A549 (cell line): ENCODE measurements at regions not wholly inside any gene's neighbourhood (a gene's known extent, or its start where the extent isn't known, plus 50 kb on each side); places are given as distances from the start of the nearest gene placed in this dataset.

Experiments used
- ATAC-seq, 2 experiments: fragments of 200-7000 bp in 1 of 2; fragments of >200 bp in 1 of 2; cut with Nextera tagmentation in 1 of 2; cut with Tn5 transposase in 1 of 2; 3 replicates each; pipeline versions ENCODE4 v1.8.0 to v1.9.1; 2018 to 2020; ENCODE audit warnings: mild to moderate bottlenecking in 1 of 2, moderate library complexity in 1 of 2
- CTCF ChIA-PET: fragments of 300-600 bp; sonication (Branson Sonifier 250); formaldehyde crosslinking; extraction: SDS; loops from one replicate; lab custom pipeline; 2021; ENCODE audit warnings: antibody characterized with exemption, inconsistent platforms; lab: Yijun Ruan, JAX
- POLR2A ChIA-PET: fragments of 350-600 bp; formaldehyde crosslinking; extraction: SDS; loops from one replicate; lab custom pipeline; 2021; ENCODE audit warnings: antibody characterized with exemption, inconsistent platforms; lab: Yijun Ruan, JAX
- DNase-seq, 2 experiments: peaks; one replicate each; pipeline versions ENCODE4 v3.0.0 to v3.0.0-alpha.2; 2011 to 2016; ENCODE audit warnings: low read depth in 1 of 2, low spot score in 1 of 2
- FAIRE-seq: peaks from 2 replicates; lab custom pipeline; 2011; peaks lifted over from hg19 to GRCh38; lab: Jason Lieb, UNC
- H3K27ac ChIP-seq, 2 experiments: fragments of >200 bp; sonication (Bioruptor Twin); formaldehyde crosslinking; 3 replicates each; pipeline ENCODE4 v1.5.1; 2016 to 2017
- H3K4me1 ChIP-seq: fragments of >200 bp; sonication (Bioruptor Twin); formaldehyde crosslinking; 3 replicates; pipeline ENCODE4 v1.6.1; 2016
- H3K4me2 ChIP-seq: fragments of >200 bp; sonication (Bioruptor Twin); formaldehyde crosslinking; 3 replicates; pipeline ENCODE4 v1.6.1; 2016
- H3K4me3 ChIP-seq: fragments of >200 bp; sonication (Bioruptor Twin); formaldehyde crosslinking; 3 replicates; pipeline ENCODE4 v1.5.1; 2016
- H3K9me3 ChIP-seq: fragments of >200 bp; sonication (Bioruptor Twin); formaldehyde crosslinking; 3 replicates; pipeline ENCODE4 v1.6.1; 2016
- ATOH8 ChIP-seq: fragments of 250-450 bp; sonication (Bioruptor Pico); IDR thresholded peaks from 2 replicates; pipeline ENCODE4 v1.5.0; 2020; ENCODE audit warnings: low read depth, mild to moderate bottlenecking, moderate library complexity
- BHLHE40 ChIP-seq: IDR thresholded peaks from 2 replicates; pipeline ENCODE4 v1.6.1; 2012; ENCODE audit warnings: low read depth, low read length, inconsistent platforms
- EHMT2 ChIP-seq: fragments of 200-600 bp; sonication (generic); IDR thresholded peaks from 2 replicates; pipeline ENCODE4 v1.6.1; 2016; ENCODE audit warnings: antibody characterized with exemption, low read depth, mild to moderate bottlenecking, moderate library complexity
- FOSL2 ChIP-seq, 2 experiments: fragments of 450-650 bp in 1 of 2; fragments of >200 bp in 1 of 2; sonication (Bioruptor Twin) in 1 of 2; formaldehyde crosslinking; IDR thresholded peaks; 2 replicates each; pipeline versions ENCODE4 v1.5.0 to v1.6.1; 2016 to 2020; ENCODE audit warnings: mild to moderate bottlenecking in 1 of 2, moderate library complexity in 1 of 2
- HEYL ChIP-seq: fragments of 250-450 bp; sonication (Bioruptor Pico); IDR thresholded peaks from 2 replicates; pipeline ENCODE4 v1.8.0; 2021; ENCODE audit warnings: mild to moderate bottlenecking, moderate library complexity
- KDM1A ChIP-seq: fragments of 200-600 bp; sonication (generic); IDR thresholded peaks from 2 replicates; pipeline ENCODE4 v1.6.1; 2016; ENCODE audit warnings: low read depth, mild to moderate bottlenecking
- MAX ChIP-seq: IDR thresholded peaks from 2 replicates; pipeline ENCODE4 v1.6.1; 2012
- MYC ChIP-seq: IDR thresholded peaks from 2 replicates; pipeline ENCODE4 v1.6.1; 2012; ENCODE audit warnings: mild to moderate bottlenecking, inconsistent platforms, low read length, improper control_type of control experiment, borderline replicate concordance
- NFE2L2 ChIP-seq: fragments of 150-350 bp; conservative IDR thresholded peaks from 2 replicates; pipeline ENCODE4 v1.6.1; 2014; ENCODE audit warnings: low read length
- RAD21 ChIP-seq, 2 experiments: fragments of >200 bp in 1 of 2; sonication (Bioruptor Twin) in 1 of 2; formaldehyde crosslinking in 1 of 2; IDR thresholded peaks in 1 of 2; conservative IDR thresholded peaks in 1 of 2; 2 replicates in 1 of 2; 3 replicates in 1 of 2; pipeline ENCODE4 v1.6.1; 2012 to 2018; ENCODE audit warnings: inconsistent platforms in 1 of 2
- RARB ChIP-seq: fragments of 250-450 bp; sonication (Bioruptor Pico); IDR thresholded peaks from 2 replicates; pipeline ENCODE4 v1.8.0; 2021; ENCODE audit warnings: mild to moderate bottlenecking, moderate library complexity
- RCOR1 ChIP-seq: fragments of 150-350 bp; IDR thresholded peaks from 2 replicates; pipeline ENCODE4 v1.6.1; 2014; ENCODE audit warnings: antibody characterized with exemption, low read length, low read depth
- REST ChIP-seq: fragments of 200-600 bp; sonication (generic); IDR thresholded peaks from 2 replicates; pipeline ENCODE4 v1.6.1; 2016; ENCODE audit warnings: antibody characterized with exemption, mild to moderate bottlenecking, moderate library complexity
- RNF2 ChIP-seq: fragments of 200-600 bp; sonication (generic); IDR thresholded peaks from 2 replicates; pipeline ENCODE4 v1.6.1; 2016; ENCODE audit warnings: low read depth, mild to moderate bottlenecking, antibody characterized with exemption, moderate library complexity, borderline replicate concordance
- SMC3 ChIP-seq: fragments of >200 bp; sonication (Bioruptor Twin); formaldehyde crosslinking; IDR thresholded peaks from 3 replicates; pipeline ENCODE4 v1.6.1; 2018; ENCODE audit warnings: inconsistent platforms
- SREBF2 ChIP-seq: fragments of 450-650 bp; IDR thresholded peaks from 2 replicates; pipeline ENCODE4 v1.6.1; 2014; ENCODE audit warnings: mild to moderate bottlenecking, moderate library complexity
- TP53 ChIP-seq: fragments of 250-450 bp; sonication (Bioruptor Pico); IDR thresholded peaks from 2 replicates; pipeline ENCODE4 v1.5.0; 2021; ENCODE audit warnings: mild to moderate bottlenecking, moderate library complexity
- ZC3H11A ChIP-seq: fragments of 450-650 bp; IDR thresholded peaks from 2 replicates; pipeline ENCODE4 v1.6.1; 2014; ENCODE audit warnings: antibody characterized with exemption, mild to moderate bottlenecking
- ZFP36 ChIP-seq: fragments of 450-650 bp; IDR thresholded peaks from 2 replicates; pipeline ENCODE4 v1.6.1; 2014; ENCODE audit warnings: borderline replicate concordance; ENCODE audit not compliant: partially characterized antibody
- ZNF302 ChIP-seq: fragments of 250-450 bp; sonication (Bioruptor Pico); IDR thresholded peaks from 2 replicates; pipeline ENCODE4 v1.9.0; 2021; ENCODE audit warnings: inconsistent platforms, mild to moderate bottlenecking, moderate library complexity
- ZSCAN20 ChIP-seq: fragments of 250-450 bp; sonication (Bioruptor Pico); IDR thresholded peaks from 2 replicates; pipeline ENCODE4 v1.8.0; 2022; ENCODE audit warnings: mild to moderate bottlenecking, moderate library complexity
- WGBS: methylation state at CpG from one replicate; pipeline ENCODE4 v1.1.6; 2017; ENCODE audit errors: missing lambda C conversion rate; 5-methylcytosine and 5-hydroxymethylcytosine counted together
- TF ChIP-seq, protein P1 (sequence below): IDR thresholded peaks from 2 replicates; pipeline ENCODE4 v1.6.1; 2012; ENCODE audit warnings: low read depth, borderline replicate concordance

GRCh38 chr1:118304722-118305359 lies 119.8 kb upstream of the SPAG17 start:
- ATAC-seq, result no peak
- no peak for FAIRE-seq
- TF ChIP-seq RAD21 (conservative IDR thresholded peaks at IDR 0.05 in 1 of 2, IDR thresholded peaks at IDR 0.05 in 1 of 2) (peak in 1 of 2 experiments; percentile 13; a peak in 1 of 5 replicates), SREBF2 (no peak)
- ChIA-PET POLR2A (no interaction called here), CTCF (no interaction called here)
- Histone ChIP-seq H3K4me1 (no peaks in the 10 kb centered on the region), H3K4me3 (no peak overlapping the region), H3K4me2 (no peak overlapping the region), H3K9me3 (no peaks in the 10 kb centered on the region), H3K27ac (no peak overlapping the region)
- no peak for DNase-seq
- WGBS, result 3% methylated on average over 4 of the region's 4 CpGs

GRCh38 chr1:118303534-118303933 lies 118.5 kb upstream of the SPAG17 start:
- ChIA-PET CTCF (no interaction called here), POLR2A (no interaction called here)
- no peaks in the 10 kb centered on the region for H3K4me1 ChIP-seq
- TF ChIP-seq ATOH8 (CRISPR knock-in tag) (no peak), MYC (no peak), HEYL (CRISPR knock-in tag) (no peak), BHLHE40 (no peak)
- DNase-seq (no peak), ATAC-seq (no peak), FAIRE-seq (no peak)
- H3K4me3 ChIP-seq, result no peak overlapping the region
- 3% methylated on average over 4 of the region's 4 CpGs for WGBS
- H3K27ac ChIP-seq, result no peak overlapping the region
- no peaks in the 10 kb centered on the region for H3K9me3 ChIP-seq
- no peak overlapping the region for H3K4me2 ChIP-seq

GRCh38 chr1:118303064-118303463 lies 118.0 kb upstream of the SPAG17 start:
- ATAC-seq, result no peak
- TF ChIP-seq ZC3H11A (no peak), FOSL2 (IDR thresholded peaks at IDR 0.05) (no peak), FOSL2 (CRISPR knock-in tag; IDR thresholded peaks at IDR 0.05) (no peak), ZSCAN20 (CRISPR knock-in tag) (no peak), ZFP36 (no peak), MYC (no peak), ZNF302 (CRISPR knock-in tag) (no peak), RCOR1 (no peak)
- TF ChIP-seq, protein P1, sequence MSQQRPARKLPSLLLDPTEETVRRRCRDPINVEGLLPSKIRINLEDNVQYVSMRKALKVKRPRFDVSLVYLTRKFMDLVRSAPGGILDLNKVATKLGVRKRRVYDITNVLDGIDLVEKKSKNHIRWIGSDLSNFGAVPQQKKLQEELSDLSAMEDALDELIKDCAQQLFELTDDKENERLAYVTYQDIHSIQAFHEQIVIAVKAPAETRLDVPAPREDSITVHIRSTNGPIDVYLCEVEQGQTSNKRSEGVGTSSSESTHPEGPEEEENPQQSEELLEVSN, result no peak
- no peak for DNase-seq
- H3K27ac ChIP-seq, result no peak overlapping the region
- no peaks in the 10 kb centered on the region for H3K9me3 ChIP-seq
- no peaks in the 10 kb centered on the region for H3K4me1 ChIP-seq
- H3K4me3 ChIP-seq, result no peak overlapping the region
- no peak for FAIRE-seq
- ChIA-PET POLR2A (no interaction called here), CTCF (no interaction called here)
- H3K4me2 ChIP-seq, result no peak overlapping the region

- DNase-seq (no peak), FAIRE-seq (no peak), ATAC-seq (no peak)
- H3K4me2 ChIP-seq, result no peak overlapping the region
- no peaks in the 10 kb centered on the region for H3K9me3 ChIP-seq
- H3K4me3 ChIP-seq, result no peak overlapping the region
- POLR2A ChIA-PET, result no interaction called here
- no peaks in the 10 kb centered on the region for H3K4me1 ChIP-seq
- TF ChIP-seq KDM1A (no peak), ATOH8 (CRISPR knock-in tag) (no peak), MYC (no peak), MAX (no peak), REST (no peak), ZSCAN20 (CRISPR knock-in tag) (no peak), EHMT2 (no peak), ZNF302 (CRISPR knock-in tag) (no peak), NFE2L2 (no peak), RNF2 (no peak), TP53 (CRISPR knock-in tag) (no peak), RARB (no peak), SMC3 (no peak)
- TF ChIP-seq, protein P1, result no peak
- WGBS, result 0% methylated on average over 1 of the region's 1 CpG
- CTCF ChIA-PET, result no interaction called here
- H3K27ac ChIP-seq, result no peak overlapping the region
Observed at GRCh38 chr1:118302145-118302544, 117.1 kb upstream of the SPAG17 start.
